C4-2B (cell line): ENCODE measurements at regions not wholly inside any gene's neighbourhood (a gene's known extent, or its start where the extent isn't known, plus 50 kb on each side); places are given as distances from the start of the nearest gene placed in this dataset.

ENCODE experiments used
- CTCF ChIP-seq: fragments of 450-650 bp; conservative IDR thresholded peaks from 2 replicates; pipeline ENCODE4 v1.5.1; 2017; ENCODE audit warnings: mild to moderate bottlenecking
- ZFX ChIP-seq: fragments of 450-650 bp; IDR thresholded peaks from 2 replicates; pipeline ENCODE4 v1.6.1; 2017

GRCh38 chr2:236644067-236644466, 74.4 kb downstream of the ACKR3 start:
- TF ChIP-seq CTCF (no peak), ZFX (no peak)
